ENCODE measurements at regions not wholly inside any gene's neighbourhood (a gene's known extent, or its start where the extent isn't known, plus 50 kb on each side); places are given as distances from the start of the nearest gene placed in this dataset.

GRCh38 chr4:18803781-18804180, 782.2 kb upstream of the LCORL start:
- Histone ChIP-seq H3K4me1 (no peaks in the 10 kb centered on the region), H3K36me3 (no peaks in the 10 kb centered on the region), H3K27me3 (no peaks in the 10 kb centered on the region), H3K4me3 (no peak overlapping the region), H3K9ac (ENCODE audit: low read depth in 2 of 2, low read length in 2 of 2) (no peak overlapping the region), H3K9me3 (no peaks in the 10 kb centered on the region), H3K27ac (no peak overlapping the region)
- intact Hi-C loops (cut with DNase I), result no loop called here
- TF ChIP-seq CTCF (IDR thresholded peaks at IDR 0.05), result no peak
- no peak for DNase-seq

GRCh38 chr4:18798123-18798522, 776.6 kb upstream of the LCORL start:
- Histone ChIP-seq H3K9me3 (no peaks in the 10 kb centered on the region), H3K27me3 (no peaks in the 10 kb centered on the region), H3K4me1 (no peaks in the 10 kb centered on the region), H3K36me3 (no peaks in the 10 kb centered on the region), H3K9ac (ENCODE audit: low read depth in 2 of 2, low read length in 2 of 2) (no peak overlapping the region), H3K4me3 (no peak overlapping the region), H3K27ac (no peak overlapping the region)
- DNase-seq, result no peak
- no peak for TF ChIP-seq CTCF (IDR thresholded peaks at IDR 0.05)
- intact Hi-C loops (cut with DNase I), result no loop called here

GRCh38 chr4:18795794-18796193, 774.2 kb upstream of the LCORL start:
- no peak overlapping the region for H3K27ac ChIP-seq
- no peaks in the 10 kb centered on the region for H3K4me1 ChIP-seq
- no peak for DNase-seq
- H3K4me3 ChIP-seq, result no peak overlapping the region
- no peaks in the 10 kb centered on the region for H3K27me3 ChIP-seq
- intact Hi-C loops (cut with DNase I), result no loop called here
- no peaks in the 10 kb centered on the region for H3K9me3 ChIP-seq
- H3K36me3 ChIP-seq, result no peaks in the 10 kb centered on the region
- no peak for TF ChIP-seq CTCF (IDR thresholded peaks at IDR 0.05)
- H3K9ac ChIP-seq (ENCODE audit: low read depth in 2 of 2, low read length in 2 of 2), result no peak overlapping the region

GRCh38 chr4:18777190-18777930, 755.8 kb upstream of the LCORL start:
- Histone ChIP-seq H3K27ac (no peak overlapping the region), H3K9ac (ENCODE audit: low read depth in 2 of 2, low read length in 2 of 2) (no peak overlapping the region), H3K27me3 (no peaks in the 10 kb centered on the region), H3K36me3 (no peaks in the 10 kb centered on the region), H3K4me1 (no peaks in the 10 kb centered on the region), H3K4me3 (no peak overlapping the region), H3K9me3 (no peaks in the 10 kb centered on the region)
- intact Hi-C loops (cut with DNase I), result no loop called here
- no peak for DNase-seq
- no peak for TF ChIP-seq CTCF (IDR thresholded peaks at IDR 0.05)

GRCh38 chr4:18767921-18768320, 746.4 kb upstream of the LCORL start:
- no peak overlapping the region for H3K4me3 ChIP-seq
- no peak overlapping the region for H3K9ac ChIP-seq (ENCODE audit: low read depth in 2 of 2, low read length in 2 of 2)
- no peaks in the 10 kb centered on the region for H3K4me1 ChIP-seq
- H3K27me3 ChIP-seq, result no peaks in the 10 kb centered on the region
- H3K36me3 ChIP-seq, result no peaks in the 10 kb centered on the region
- H3K9me3 ChIP-seq, result no peaks in the 10 kb centered on the region
- no peak for TF ChIP-seq CTCF (IDR thresholded peaks at IDR 0.05)
- no peak overlapping the region for H3K27ac ChIP-seq
- intact Hi-C loops (cut with DNase I), result no loop called here
- no peak for DNase-seq

Data from colonic mucosa (tissue), 4 donors.